ENCODE measurements at regions not wholly inside any gene's neighbourhood (a gene's known extent, or its start where the extent isn't known, plus 50 kb on each side); places are given as distances from the start of the nearest gene placed in this dataset.

GRCh38 chr5:82827651-82828050, 249.5 kb downstream of the TMEM167A start:
- TF ChIP-seq CTCF (IDR thresholded peaks at IDR 0.05) (no peak), POLR2A (IDR thresholded peaks at IDR 0.05) (no peak), EP300 (IDR thresholded peaks at IDR 0.05) (no peak)

Measured in tibial nerve (tissue), 4 donors.